ENCODE measurements at regions not wholly inside any gene's neighbourhood (a gene's known extent, or its start where the extent isn't known, plus 50 kb on each side); places are given as distances from the start of the nearest gene placed in this dataset.

DNA sequence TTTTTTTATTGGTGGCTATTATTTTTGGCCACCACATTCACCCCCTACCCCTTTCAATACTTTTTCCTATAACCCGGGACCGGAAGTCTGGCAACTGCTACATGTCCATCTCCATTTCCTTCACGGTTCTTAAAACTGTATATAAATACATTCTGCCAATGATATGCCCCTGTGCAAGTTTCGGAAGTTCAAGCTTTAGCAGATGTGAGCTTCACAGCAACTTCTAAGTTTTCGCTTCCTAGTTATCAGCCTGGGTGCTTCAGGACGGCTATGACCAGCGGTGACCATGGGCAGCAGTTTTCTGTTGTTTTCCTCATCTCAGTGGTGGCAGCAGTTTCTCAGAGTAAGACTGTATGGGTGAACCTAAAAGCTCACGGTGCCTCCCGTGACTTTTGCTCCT lies 153.5 kb upstream of the NFE2L3 start:
- ATAC-seq (no peak), DNase-seq (no peak)

DNA sequence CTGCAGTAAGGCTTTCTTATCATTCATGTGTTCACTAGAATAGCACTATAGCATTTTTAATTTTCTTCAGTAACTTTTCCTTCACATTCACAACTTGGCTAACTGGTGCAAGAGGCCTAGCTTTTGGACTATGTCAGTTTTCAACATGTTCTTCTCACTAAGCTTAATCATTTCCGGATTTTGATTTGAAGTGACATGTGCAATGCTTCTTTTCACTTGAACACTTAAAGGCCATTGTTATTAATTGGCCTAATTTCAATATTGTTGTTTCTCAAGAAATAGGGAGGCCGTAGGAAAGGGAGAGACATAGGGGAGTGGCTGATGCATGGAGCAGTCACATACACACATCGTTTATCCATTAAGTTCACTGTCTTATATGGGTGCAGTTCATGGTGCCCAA lies 151.2 kb upstream of the NFE2L3 start:
- no peak for ATAC-seq

DNA sequence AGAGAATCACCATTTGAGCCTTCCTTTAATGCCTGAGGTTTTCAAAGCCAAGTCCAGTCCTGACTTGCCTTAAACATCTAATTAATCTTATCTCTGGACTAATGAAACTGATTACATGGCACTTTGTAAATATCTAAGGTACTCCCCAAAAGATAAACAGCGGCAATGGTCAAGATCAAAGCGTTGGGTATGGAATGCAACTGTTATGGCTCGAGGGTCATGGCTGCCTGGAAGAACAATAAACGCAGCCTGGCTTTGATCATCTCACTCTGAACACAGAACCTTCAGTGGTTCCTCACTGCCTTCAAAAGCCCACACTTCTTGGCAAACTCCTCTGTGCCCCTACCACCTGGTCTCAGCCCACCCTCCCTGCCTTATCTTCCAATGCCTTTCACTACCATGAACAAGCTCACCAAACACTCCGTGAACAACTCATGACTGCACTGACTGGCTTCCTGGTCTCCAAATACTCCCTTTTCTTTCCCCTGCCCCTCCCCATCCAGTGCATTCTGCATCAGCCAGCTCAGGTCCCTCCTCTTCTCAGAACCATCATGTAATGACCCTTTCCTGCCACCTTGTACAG lies 150.2 kb upstream of the NFE2L3 start:
- ATAC-seq (no peak), DNase-seq (no peak)

More for the DNA sequence above, 151.2 kb upstream of the NFE2L3 start:
- DNase-seq, result no peak

- ATAC-seq (no peak), DNase-seq (no peak)
These were observed 146.2 kb upstream of the NFE2L3 start for GRCh38 chr7:26005683-26006410.

DNA sequence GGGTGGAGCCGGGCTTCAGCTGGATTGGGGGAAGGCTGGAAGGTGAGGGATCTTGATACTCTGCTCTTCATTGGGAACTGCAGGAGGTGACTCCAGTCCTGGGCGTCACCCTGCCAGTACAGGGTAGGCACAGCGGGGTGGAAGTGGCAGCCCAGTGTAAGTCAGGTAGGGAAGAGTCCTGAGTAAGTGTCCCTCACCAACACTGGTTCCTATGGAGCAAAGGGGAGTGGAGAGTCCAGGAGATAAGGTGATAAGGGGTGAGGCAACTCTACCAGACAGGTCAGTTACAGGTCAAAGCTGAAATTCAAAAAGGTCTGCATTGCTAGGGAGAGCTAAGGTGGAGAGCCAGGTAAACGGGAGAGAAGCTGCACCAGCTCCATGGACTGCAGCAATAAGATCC lies 145.6 kb upstream of the NFE2L3 start:
- DNase-seq (no peak), ATAC-seq (no peak)

GRCh38 chr7:26007510-26007909 lies 144.5 kb upstream of the NFE2L3 start:
- DNase-seq, result no peak
- no peak for ATAC-seq

- no peak for DNase-seq
- ATAC-seq, result no peak
These were observed 143.6 kb upstream of the NFE2L3 start for GRCh38 chr7:26008428-26008827.

- DNase-seq (no peak), ATAC-seq (no peak)
These were observed 140.8 kb upstream of the NFE2L3 start for GRCh38 chr7:26011039-26011696.

- ATAC-seq (no peak), DNase-seq (no peak)
These were observed 138.4 kb upstream of the NFE2L3 start for GRCh38 chr7:26013551-26014083.

DNA sequence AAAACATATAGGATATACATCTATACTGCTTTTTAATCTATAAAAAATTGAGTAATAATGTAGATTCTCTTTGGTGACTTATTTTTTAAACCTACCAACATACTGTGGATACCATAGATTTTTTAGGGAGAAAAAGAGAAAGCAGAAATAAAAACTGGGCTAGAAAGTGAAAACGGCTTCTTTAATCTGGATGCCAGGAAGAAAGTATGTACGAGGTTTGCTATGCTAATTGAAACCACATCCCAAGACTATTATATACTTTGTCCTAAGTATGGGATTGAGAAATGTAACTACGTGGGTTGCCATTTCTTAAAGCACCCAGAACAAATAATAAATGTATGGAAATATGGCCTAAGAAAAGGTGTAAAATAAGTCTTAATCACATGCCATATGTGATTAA lies 129.0 kb upstream of the NFE2L3 start:
- no peak for ATAC-seq
- no peak for DNase-seq

DNA sequence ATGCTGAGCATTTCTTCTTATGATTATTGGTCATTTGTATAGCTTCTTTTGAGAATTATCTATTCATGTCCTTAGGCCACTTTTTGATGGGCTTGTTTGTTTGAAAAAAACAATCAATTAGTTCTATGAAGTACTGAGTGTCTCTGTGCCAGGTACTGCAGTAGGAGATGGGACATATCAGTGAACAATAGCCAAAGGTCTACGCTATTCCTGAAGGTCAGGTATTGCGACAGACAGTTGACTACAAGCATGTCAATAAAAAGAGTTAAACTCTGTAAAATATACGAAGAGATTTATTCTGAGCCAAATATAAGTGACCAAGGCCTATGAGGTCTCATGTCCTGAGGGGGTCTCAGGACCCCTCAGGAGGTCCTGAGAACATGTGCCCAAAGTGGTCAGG lies 122.1 kb upstream of the NFE2L3 start:
- ATAC-seq (no peak), DNase-seq (no peak)

DNA sequence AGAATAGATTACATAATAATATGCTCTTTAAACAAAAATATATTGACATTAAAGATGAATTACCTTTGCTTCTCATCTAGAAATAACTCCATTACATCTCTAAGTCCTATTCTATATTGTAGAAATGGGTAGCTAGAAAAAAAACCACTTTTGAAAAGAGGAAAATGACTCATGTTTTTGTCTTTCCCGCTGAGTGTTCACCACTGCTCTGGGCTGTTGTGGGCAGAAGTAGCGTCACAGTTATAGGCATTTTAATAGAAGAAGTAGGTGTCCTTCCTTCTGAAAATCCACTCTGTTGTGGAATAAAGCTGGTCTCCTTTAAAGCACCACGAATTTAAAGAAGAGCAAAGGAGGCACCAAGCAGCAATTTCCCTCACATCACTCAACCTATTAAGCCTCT lies 117.6 kb upstream of the NFE2L3 start:
- DNase-seq (no peak), ATAC-seq (no peak)

DNA sequence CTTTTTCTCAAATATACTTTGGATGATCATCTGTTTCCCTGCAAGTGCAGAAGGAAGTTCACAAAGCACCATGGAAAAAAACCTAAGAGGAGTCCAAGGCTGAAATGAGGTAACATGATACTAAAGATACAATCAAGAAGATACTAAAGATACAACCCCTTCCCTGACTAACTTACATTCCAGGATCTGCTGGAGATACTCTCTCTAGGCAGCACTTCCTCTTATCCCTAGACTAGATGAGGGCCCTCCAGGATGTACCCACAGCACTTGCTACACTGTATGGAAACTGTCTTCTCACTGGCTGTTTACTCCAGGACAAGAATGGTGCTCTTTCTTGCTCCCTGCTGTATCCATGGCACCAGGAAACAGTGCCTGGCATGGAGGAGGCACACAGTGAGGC lies 116.4 kb upstream of the NFE2L3 start:
- ATAC-seq, result no peak

GRCh38 chr7:26036092-26036491 lies 115.9 kb upstream of the NFE2L3 start:
- DNase-seq, result no peak
- no peak for ATAC-seq

More for the DNA sequence above, 116.4 kb upstream of the NFE2L3 start:
- DNase-seq, result no peak

DNA sequence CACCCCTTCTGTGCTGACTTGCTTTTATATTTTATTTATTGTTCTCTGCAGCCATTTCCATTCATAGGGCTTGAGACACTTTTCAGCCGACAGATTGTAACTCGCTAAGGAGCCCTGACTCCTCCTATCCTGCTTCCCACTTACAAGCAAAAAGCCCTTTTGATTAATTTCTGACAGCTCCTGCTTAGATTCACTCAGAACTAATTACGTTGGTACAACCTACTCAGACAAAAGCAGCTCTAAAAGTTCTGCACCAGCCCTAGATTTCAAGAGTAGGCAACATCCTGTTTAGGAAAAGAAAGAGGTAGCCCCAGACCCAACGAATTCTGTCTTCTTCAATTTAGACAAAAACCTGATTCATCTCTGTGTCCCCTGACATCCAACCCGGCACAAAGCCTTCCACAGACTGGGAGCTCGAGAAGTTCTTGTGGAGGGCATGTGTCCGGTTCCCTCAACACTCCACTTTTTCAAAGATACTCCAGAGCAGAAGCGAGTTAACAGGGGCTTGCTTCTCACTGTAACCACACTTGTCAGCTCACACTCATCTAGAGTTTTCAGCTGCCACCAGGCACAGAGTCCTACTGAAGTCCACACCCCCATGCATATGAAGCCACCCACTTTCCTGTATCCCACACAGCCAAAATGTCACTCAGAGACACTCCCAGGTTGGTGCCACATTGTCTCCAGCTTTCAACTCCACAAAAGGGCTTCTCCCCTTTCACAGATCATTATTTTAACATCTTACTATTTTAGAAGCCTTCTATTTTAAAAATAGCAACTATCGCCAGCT lies 113.6 kb upstream of the NFE2L3 start:
- ATAC-seq (no peak), DNase-seq (no peak)

DNA sequence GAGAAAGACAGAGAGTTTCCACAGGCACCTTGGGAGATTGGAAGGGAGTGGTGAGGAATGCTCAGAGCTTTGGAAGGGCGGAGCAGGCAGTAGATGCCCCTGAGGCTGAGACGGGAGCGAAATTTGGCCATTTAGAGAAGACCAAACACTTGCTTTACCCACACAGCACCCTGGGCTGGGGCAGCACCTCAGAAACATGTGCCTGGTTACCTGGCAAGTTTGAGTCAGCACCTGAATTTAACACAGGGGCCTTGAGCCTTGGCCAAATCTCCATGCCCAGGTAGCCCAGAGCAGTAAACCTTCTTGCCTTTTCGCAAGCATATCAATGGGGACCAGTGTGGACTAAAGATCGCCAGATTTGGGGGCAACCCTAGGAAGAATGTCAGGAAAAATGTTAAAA lies 111.9 kb upstream of the NFE2L3 start:
- ATAC-seq, result no peak
- no peak for DNase-seq

DNA sequence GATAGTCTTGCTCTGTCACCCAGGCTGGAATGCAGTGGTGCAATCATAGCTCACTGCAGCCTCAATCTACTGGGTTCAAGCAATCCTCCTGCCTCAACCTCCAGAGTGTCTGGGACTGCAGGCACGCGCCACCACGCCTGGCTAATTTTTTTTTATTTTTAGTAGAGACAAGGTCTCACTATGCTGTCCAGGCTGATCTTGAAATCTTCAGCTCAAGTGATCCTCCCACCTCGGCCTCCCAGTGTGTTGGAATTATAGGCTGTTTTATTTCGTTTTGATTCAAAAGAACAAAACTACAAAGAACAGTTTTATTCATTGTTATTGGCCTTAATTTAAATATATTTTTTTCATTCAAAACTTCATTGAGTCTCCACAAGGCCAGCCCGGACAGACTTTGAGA lies 109.8 kb upstream of the NFE2L3 start:
- no peak for ATAC-seq
- no peak for DNase-seq

- ATAC-seq (no peak), DNase-seq (no peak)
These were observed 108.2 kb upstream of the NFE2L3 start for GRCh38 chr7:26043801-26044200.

DNA sequence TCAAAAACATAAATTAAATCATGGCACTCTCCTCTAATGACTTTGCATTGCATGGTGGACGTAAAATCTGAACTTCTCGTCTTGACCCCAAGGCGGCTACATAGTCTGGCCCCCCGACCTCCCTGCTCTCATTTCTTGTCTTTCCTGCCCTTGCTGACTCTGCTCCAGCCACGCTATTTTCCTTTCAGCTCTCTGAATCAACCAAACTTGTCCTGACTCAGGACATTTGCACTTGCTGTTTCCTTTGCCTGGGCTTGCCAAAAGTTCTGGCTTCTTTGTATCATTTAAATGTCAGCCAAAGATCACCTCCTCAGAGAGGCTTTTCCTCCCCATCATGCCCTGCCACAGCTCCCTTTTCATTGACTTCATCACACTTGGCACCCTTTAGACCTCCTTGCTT lies 107.7 kb upstream of the NFE2L3 start:
- ATAC-seq (no peak), DNase-seq (no peak)

GRCh38 chr7:26046150-26046549 lies 105.8 kb upstream of the NFE2L3 start:
- no peak for ATAC-seq
- DNase-seq, result no peak

DNA sequence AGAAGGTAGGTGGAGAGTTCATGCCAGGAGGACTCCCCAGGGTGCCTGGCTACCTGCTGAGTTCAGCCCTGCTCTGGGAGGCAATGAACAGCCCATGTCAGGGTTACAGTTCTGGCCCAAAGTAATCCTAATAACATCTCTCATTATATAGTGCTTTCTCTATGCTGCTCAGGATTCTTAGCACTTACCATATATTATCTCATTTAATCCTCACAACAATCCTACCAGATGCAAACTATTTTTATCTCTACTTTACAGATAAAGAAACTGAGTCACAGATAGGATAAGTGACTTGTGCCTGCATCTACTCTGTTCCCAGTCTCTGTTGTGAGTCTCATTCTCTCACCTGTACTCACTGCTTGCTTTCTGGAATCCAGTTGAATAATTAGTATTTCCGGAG lies 105.1 kb upstream of the NFE2L3 start:
- ATAC-seq (no peak), DNase-seq (no peak)

DNA sequence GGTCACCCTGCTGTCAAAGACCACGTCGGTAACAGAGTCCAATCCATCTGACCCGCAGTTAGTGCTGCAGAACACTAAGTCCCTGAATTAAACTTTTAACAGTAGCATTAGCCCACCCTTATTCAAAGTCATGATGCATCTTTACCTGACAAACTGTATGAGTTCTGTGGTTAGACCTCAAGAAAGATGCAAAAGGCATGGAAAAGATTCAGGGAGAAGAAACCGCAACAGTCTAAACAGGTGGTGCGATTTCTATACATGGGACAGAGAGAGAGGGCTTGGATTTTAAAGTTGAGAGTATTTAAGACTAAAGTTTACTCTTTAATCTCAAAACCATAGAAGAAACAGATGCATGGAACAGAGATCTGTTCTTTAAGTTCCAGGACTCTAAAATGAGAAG lies 103.3 kb upstream of the NFE2L3 start:
- no peak for DNase-seq
- ATAC-seq, result no peak

GRCh38 chr7:26049081-26049480 lies 102.9 kb upstream of the NFE2L3 start:
- DNase-seq (no peak), ATAC-seq (no peak)
